ENCODE measurements at regions not wholly inside any gene's neighbourhood (a gene's known extent, or its start where the extent isn't known, plus 50 kb on each side); places are given as distances from the start of the nearest gene placed in this dataset.

- Histone ChIP-seq H3K36me3 (ENCODE audit: low read depth) (no peaks in the 10 kb centered on the region), H3K4me1 (ENCODE audit: low read depth) (peaks cover 21% of the 10 kb centered on the region), H3K9me3 (no peaks in the 10 kb centered on the region), H3K4me3 (no peak overlapping the region)
- TF ChIP-seq CTCF (IDR thresholded peaks at IDR 0.05) = no peak
- ATAC-seq (no peak), DNase-seq (no peak)
- intact Hi-C loops (cut with DNase I, micrococcal nuclease) = no loop called here
Observed at GRCh38 chr3:193814166-193814892, 221.3 kb downstream of the OPA1 start.

- no peak for ATAC-seq
- DNase-seq = no peak
- Histone ChIP-seq H3K4me3 (no peak overlapping the region), H3K4me1 (ENCODE audit: low read depth) (peaks cover 21% of the 10 kb centered on the region), H3K36me3 (ENCODE audit: low read depth) (no peaks in the 10 kb centered on the region), H3K9me3 (no peaks in the 10 kb centered on the region)
- intact Hi-C loops (cut with DNase I, micrococcal nuclease) = no loop called here
- TF ChIP-seq CTCF (IDR thresholded peaks at IDR 0.05) = no peak
Observed at GRCh38 chr3:193815246-193816027, 222.4 kb downstream of the OPA1 start.

- TF ChIP-seq CTCF (IDR thresholded peaks at IDR 0.05) = no peak
- DNase-seq = no peak
- Histone ChIP-seq H3K9me3 (no peaks in the 10 kb centered on the region), H3K4me1 (ENCODE audit: low read depth) (peaks cover 21% of the 10 kb centered on the region), H3K36me3 (ENCODE audit: low read depth) (no peaks in the 10 kb centered on the region), H3K4me3 (no peak overlapping the region)
- intact Hi-C loops (cut with DNase I, micrococcal nuclease) = no loop called here
- no peak for ATAC-seq
Observed at GRCh38 chr3:193816028-193816395, 223.0 kb downstream of the OPA1 start.

GRCh38 chr3:193816656-193817311 is 223.8 kb downstream of the OPA1 start:
- H3K36me3 ChIP-seq (ENCODE audit: low read depth) = no peaks in the 10 kb centered on the region
- TF ChIP-seq CTCF (IDR thresholded peaks at IDR 0.05) = no peak
- ATAC-seq = peak; percentile 94
- peaks cover 21% of the 10 kb centered on the region for H3K4me1 ChIP-seq (ENCODE audit: low read depth)
- intact Hi-C loops (cut with DNase I, micrococcal nuclease) = no loop called here
- DNase-seq = peak; percentile 83 to 89 (median 85)
- H3K9me3 ChIP-seq = no peaks in the 10 kb centered on the region
- no peak overlapping the region for H3K4me3 ChIP-seq

- no peaks in the 10 kb centered on the region for H3K36me3 ChIP-seq (ENCODE audit: low read depth)
- H3K4me3 ChIP-seq = no peak overlapping the region
- ATAC-seq (no peak), DNase-seq (no peak)
- peaks cover 6% of the 10 kb centered on the region for H3K9me3 ChIP-seq
- intact Hi-C loops (cut with DNase I, micrococcal nuclease) = no loop called here
- no peak for TF ChIP-seq CTCF (IDR thresholded peaks at IDR 0.05)
- peaks cover 11% of the 10 kb centered on the region for H3K4me1 ChIP-seq (ENCODE audit: low read depth)
Observed at GRCh38 chr3:193819117-193820010, 226.4 kb downstream of the OPA1 start.
